Activated CD4-positive, alpha-beta T cell treated with anti-CD3 and anti-CD28 coated beads for 36 hours (primary cell): ENCODE measurements at regions not wholly inside any gene's neighbourhood (a gene's known extent, or its start where the extent isn't known, plus 50 kb on each side); places are given as distances from the start of the nearest gene placed in this dataset.

Source experiments
- ATAC-seq: fragments of 200-7000 bp; cut with Tn5 transposase; one replicate; pipeline ENCODE4 v1.10.0; 2021; ENCODE audit warnings: mild to moderate bottlenecking, moderate library complexity
- CTCF ChIA-PET: fragments of 350-600 bp; sonication (Branson Sonifier 250); formaldehyde crosslinking; loops from one replicate; lab custom pipeline; 2021; ENCODE audit warnings: antibody characterized with exemption; lab: Charles Lee
- POLR2A ChIA-PET: fragments of 350-600 bp; sonication (Branson Sonifier 250); formaldehyde crosslinking; loops from one replicate; lab custom pipeline; 2021; ENCODE audit warnings: antibody characterized with exemption, inconsistent platforms; lab: Charles Lee
- DNase-seq: peaks from one replicate; pipeline ENCODE4 v3.0.0-alpha.2; 2020
- H3K27ac Mint-ChIP-seq: one replicate; pipeline ENCODE4 v1.8.0; 2021; ENCODE audit warnings: mixed read lengths
- H3K27me3 Mint-ChIP-seq: one replicate; pipeline ENCODE4 v1.8.0; 2021; ENCODE audit warnings: mixed read lengths
- H3K36me3 Mint-ChIP-seq: one replicate; pipeline ENCODE4 v1.8.0; 2021; ENCODE audit warnings: low read depth, mixed read lengths
- H3K4me1 Mint-ChIP-seq: one replicate; pipeline ENCODE4 v1.8.0; 2021; ENCODE audit warnings: mixed read lengths
- H3K4me3 Mint-ChIP-seq: one replicate; pipeline ENCODE4 v1.8.0; 2021; ENCODE audit warnings: mild to moderate bottlenecking, moderate library complexity, mixed read lengths
- H3K9me3 Mint-ChIP-seq: one replicate; pipeline ENCODE4 v1.8.0; 2021; ENCODE audit warnings: low read depth, mixed read lengths
- intact Hi-C, 2 experiments: fragments of 100-400 bp; cut with DNase I in 1 of 2; cut with micrococcal nuclease in 1 of 2; formaldehyde crosslinking; loops; one replicate each; pipeline versions ENCODE4 v1.14.2 to v1.15.1; 2022 to 2024; cut with DNase I, micrococcal nuclease

DNA sequence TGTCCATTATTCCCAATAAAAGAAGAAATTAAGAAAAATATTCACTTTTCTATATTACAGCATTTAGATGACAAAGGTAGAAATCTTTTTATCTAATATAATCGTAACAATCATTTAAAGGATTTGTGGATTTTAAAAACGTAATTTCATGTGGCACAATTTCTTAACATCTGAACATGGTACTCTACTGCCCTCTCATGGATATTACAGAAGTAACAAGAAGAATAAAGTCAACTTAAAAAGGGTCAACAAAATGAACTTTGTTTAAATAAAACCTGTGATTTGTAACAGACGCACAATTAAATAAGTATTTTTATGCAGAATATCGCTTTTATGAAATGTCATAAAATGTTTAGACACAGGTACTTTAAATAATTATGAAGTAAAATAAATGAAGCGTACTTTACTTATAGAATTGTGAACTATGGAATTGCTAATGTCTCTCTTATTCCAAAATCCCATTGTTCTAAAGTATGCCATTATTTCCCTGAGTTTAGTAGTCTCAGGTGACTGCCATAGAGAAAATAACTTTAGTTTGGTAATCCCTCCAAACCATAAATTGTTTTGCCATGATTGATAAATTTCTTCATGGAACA, 366.8 kb upstream of the ZNF385D start:
- Mint-ChIP-seq H3K4me3 (no peak overlapping the region), H3K27me3 (no peaks in the 10 kb centered on the region), H3K27ac (no peak overlapping the region), H3K4me1 (no peaks in the 10 kb centered on the region), H3K9me3 (no peaks in the 10 kb centered on the region), H3K36me3 (no peaks in the 10 kb centered on the region)
- CTCF ChIA-PET: interaction anchor here (0.5 kb wide), 1 partner anchor 254 kb away, joined by 3 read pairs; no protein-coding TSS in a partner anchor
- POLR2A ChIA-PET: no interaction called here
- intact Hi-C loops: loop anchor here in 1 of 2 experiments (2.0 kb wide), 2 partner anchors 1605 to 1777 kb away; no protein-coding TSS in a partner anchor
- DNase-seq (no peak), ATAC-seq (no peak)

DNA sequence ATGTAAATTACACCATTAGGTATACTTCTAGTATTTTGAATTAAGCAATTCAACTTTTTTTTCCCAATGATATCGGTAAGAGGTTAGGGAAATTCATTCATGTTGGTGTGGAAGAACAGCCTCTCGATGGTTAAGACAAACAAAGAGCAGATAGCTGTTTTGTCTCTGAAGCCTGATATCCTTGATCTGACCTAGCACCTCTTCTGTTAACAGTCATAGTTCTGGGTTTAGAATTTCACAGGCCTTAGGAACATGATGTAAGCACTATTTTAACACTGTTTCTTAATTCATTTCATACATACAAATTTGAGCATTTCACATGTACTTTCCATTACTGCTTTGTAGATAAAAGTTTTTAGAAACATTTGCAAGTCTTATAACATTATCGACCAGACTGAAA, 367.5 kb upstream of the ZNF385D start:
- Mint-ChIP-seq H3K4me3 (no peak overlapping the region), H3K27me3 (no peaks in the 10 kb centered on the region), H3K27ac (no peak overlapping the region), H3K9me3 (no peaks in the 10 kb centered on the region), H3K4me1 (no peaks in the 10 kb centered on the region), H3K36me3 (no peaks in the 10 kb centered on the region)
- DNase-seq: no peak
- ATAC-seq: no peak
- POLR2A ChIA-PET: no interaction called here
- intact Hi-C loops: no loop called here
- CTCF ChIA-PET: no interaction called here

GRCh38 chr3:22121068-22121701, 370.2 kb upstream of the ZNF385D start:
- H3K9me3 Mint-ChIP-seq: no peaks in the 10 kb centered on the region
- intact Hi-C loops: no loop called here
- H3K4me1 Mint-ChIP-seq: no peaks in the 10 kb centered on the region
- CTCF ChIA-PET: interaction anchor here (0.9 kb wide), 1 partner anchor 13 kb away, joined by 4 read pairs; no protein-coding TSS in a partner anchor
- no peak for DNase-seq
- no peaks in the 10 kb centered on the region for H3K36me3 Mint-ChIP-seq
- H3K27ac Mint-ChIP-seq: no peak overlapping the region
- no peak for ATAC-seq
- no peaks in the 10 kb centered on the region for H3K27me3 Mint-ChIP-seq
- POLR2A ChIA-PET: no interaction called here
- no peak overlapping the region for H3K4me3 Mint-ChIP-seq

- CTCF ChIA-PET: no interaction called here
- no peaks in the 10 kb centered on the region for H3K4me1 Mint-ChIP-seq
- ATAC-seq (no peak), DNase-seq (no peak)
- no peak overlapping the region for H3K4me3 Mint-ChIP-seq
- H3K27me3 Mint-ChIP-seq: no peaks in the 10 kb centered on the region
- intact Hi-C loops: no loop called here
- H3K27ac Mint-ChIP-seq: no peak overlapping the region
- POLR2A ChIA-PET: no interaction called here
- H3K36me3 Mint-ChIP-seq: no peaks in the 10 kb centered on the region
- no peaks in the 10 kb centered on the region for H3K9me3 Mint-ChIP-seq
These were observed 371.6 kb upstream of the ZNF385D start for GRCh38 chr3:22122567-22122966.

DNA sequence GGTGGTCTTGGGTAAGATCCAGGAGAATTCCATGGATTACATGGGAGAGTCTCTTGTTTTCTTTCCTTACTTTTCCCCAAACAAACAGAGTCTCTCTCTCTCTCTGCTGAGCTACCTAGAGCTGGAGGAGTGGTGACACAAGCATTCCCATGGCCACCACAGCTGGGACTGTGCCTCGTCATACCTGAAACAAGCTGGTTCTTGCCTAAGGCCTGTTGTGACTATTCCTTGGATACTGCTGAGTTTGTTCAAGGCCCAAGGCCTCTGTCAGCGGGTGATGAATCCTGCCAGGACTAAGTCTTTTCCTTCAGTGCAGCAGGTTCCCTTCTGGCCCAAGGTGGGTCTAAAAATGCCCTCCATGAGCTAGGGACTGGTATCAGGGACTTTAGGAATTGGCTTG, 378.1 kb upstream of the ZNF385D start:
- Mint-ChIP-seq H3K4me3 (no peak overlapping the region), H3K36me3 (no peaks in the 10 kb centered on the region), H3K9me3 (no peaks in the 10 kb centered on the region), H3K27me3 (peaks cover 3% of the 10 kb centered on the region), H3K4me1 (no peaks in the 10 kb centered on the region), H3K27ac (no peak overlapping the region)
- no peak for DNase-seq
- intact Hi-C loops: no loop called here
- ChIA-PET POLR2A (interaction anchor here (0.6 kb wide), 1 partner anchor 1455 kb away, joined by 7 read pairs; no protein-coding TSS in a partner anchor), CTCF (no interaction called here)
- ATAC-seq: no peak

DNA sequence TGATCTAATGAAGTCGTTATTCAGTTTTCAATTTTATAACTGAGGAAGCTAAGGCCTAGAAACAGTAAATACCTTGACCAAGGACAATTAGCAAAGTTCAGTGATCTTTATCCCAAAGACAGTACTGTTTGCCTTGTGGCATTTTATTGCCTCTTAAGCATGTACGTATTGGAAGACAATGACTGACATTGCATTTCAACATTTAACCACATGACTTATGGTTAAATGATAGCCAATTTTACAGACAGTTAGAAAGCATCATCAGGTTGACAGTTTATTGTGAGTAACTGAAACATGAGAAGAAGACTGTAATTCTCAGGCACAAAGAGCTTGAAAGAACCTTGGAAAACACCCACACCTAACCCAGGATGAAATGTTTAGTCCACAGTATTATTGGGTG, 390.8 kb upstream of the ZNF385D start:
- ATAC-seq: no peak
- H3K27me3 Mint-ChIP-seq: no peaks in the 10 kb centered on the region
- no peak overlapping the region for H3K4me3 Mint-ChIP-seq
- POLR2A ChIA-PET: no interaction called here
- H3K27ac Mint-ChIP-seq: no peak overlapping the region
- no peak for DNase-seq
- no peaks in the 10 kb centered on the region for H3K36me3 Mint-ChIP-seq
- no peaks in the 10 kb centered on the region for H3K4me1 Mint-ChIP-seq
- intact Hi-C loops: no loop called here
- CTCF ChIA-PET: interaction anchor here (0.8 kb wide), 1 partner anchor 401 kb away, joined by 3 read pairs; no protein-coding TSS in a partner anchor
- H3K9me3 Mint-ChIP-seq: peaks cover 4% of the 10 kb centered on the region

GRCh38 chr3:22147161-22147560, 396.2 kb upstream of the ZNF385D start:
- H3K4me3 Mint-ChIP-seq: no peak overlapping the region

DNA sequence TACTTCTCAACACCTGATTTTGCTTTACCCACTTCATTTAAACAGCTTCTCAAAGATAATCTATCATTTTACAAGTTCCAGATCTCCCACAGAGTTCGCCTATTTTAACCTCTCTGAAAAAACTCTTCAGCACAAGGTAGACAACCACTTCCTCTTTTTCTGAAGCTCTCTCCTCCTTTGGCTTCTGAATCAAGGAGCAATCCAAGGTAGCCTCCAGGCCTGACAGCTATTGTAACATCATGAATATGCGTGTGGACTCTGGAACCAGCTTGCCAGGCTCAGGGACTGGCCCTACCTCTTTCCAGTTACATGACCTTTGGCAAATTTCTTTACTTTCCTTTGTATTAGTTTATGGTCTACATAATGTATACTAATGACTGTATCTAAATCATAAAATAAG, 405.9 kb upstream of the ZNF385D start:
- ChIA-PET CTCF (no interaction called here), POLR2A (no interaction called here)
- Mint-ChIP-seq H3K36me3 (no peaks in the 10 kb centered on the region), H3K4me1 (no peaks in the 10 kb centered on the region), H3K9me3 (no peaks in the 10 kb centered on the region), H3K27ac (no peak overlapping the region), H3K27me3 (no peaks in the 10 kb centered on the region), H3K4me3 (no peak overlapping the region)
- ATAC-seq (no peak), DNase-seq (no peak)
- intact Hi-C loops: no loop called here

More at GRCh38 chr3:22147161-22147560, 396.2 kb upstream of the ZNF385D start:
- ChIA-PET POLR2A (no interaction called here), CTCF (no interaction called here)
- Mint-ChIP-seq H3K27ac (no peak overlapping the region), H3K4me1 (no peaks in the 10 kb centered on the region), H3K27me3 (no peaks in the 10 kb centered on the region), H3K9me3 (peaks cover 2% of the 10 kb centered on the region), H3K36me3 (no peaks in the 10 kb centered on the region)
- intact Hi-C loops: no loop called here
- ATAC-seq: no peak
- DNase-seq: no peak

DNA sequence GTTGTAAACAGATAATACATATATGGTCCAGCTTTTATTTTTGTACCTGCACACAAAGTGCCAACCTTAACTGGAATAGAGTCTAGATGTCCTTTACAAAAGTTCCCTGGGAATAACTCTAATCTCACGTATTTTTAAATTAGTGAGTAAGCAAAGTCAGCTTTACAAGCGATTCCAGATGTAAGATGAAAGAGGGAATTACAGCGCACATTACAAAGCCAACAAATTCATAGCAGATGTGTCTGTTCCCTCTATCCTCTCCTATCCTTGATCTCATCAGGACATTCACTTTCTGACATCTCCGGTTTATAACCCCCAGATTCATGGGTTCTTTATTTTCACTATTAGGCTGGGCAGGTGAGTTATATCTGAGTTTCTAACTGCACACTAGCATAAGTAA, 406.8 kb upstream of the ZNF385D start:
- DNase-seq (no peak), ATAC-seq (no peak)
- intact Hi-C loops: no loop called here
- H3K9me3 Mint-ChIP-seq: no peaks in the 10 kb centered on the region
- H3K27me3 Mint-ChIP-seq: no peaks in the 10 kb centered on the region
- ChIA-PET CTCF (no interaction called here), POLR2A (no interaction called here)
- H3K4me3 Mint-ChIP-seq: no peak overlapping the region
- H3K27ac Mint-ChIP-seq: no peak overlapping the region
- no peaks in the 10 kb centered on the region for H3K4me1 Mint-ChIP-seq
- no peaks in the 10 kb centered on the region for H3K36me3 Mint-ChIP-seq

GRCh38 chr3:22159004-22159695, 408.1 kb upstream of the ZNF385D start:
- no peak overlapping the region for H3K27ac Mint-ChIP-seq
- no peaks in the 10 kb centered on the region for H3K4me1 Mint-ChIP-seq
- POLR2A ChIA-PET: no interaction called here
- no peaks in the 10 kb centered on the region for H3K9me3 Mint-ChIP-seq
- H3K36me3 Mint-ChIP-seq: no peaks in the 10 kb centered on the region
- no peak overlapping the region for H3K4me3 Mint-ChIP-seq
- intact Hi-C loops: no loop called here
- ATAC-seq: no peak
- no peak for DNase-seq
- H3K27me3 Mint-ChIP-seq: no peaks in the 10 kb centered on the region
- CTCF ChIA-PET: no interaction called here

DNA sequence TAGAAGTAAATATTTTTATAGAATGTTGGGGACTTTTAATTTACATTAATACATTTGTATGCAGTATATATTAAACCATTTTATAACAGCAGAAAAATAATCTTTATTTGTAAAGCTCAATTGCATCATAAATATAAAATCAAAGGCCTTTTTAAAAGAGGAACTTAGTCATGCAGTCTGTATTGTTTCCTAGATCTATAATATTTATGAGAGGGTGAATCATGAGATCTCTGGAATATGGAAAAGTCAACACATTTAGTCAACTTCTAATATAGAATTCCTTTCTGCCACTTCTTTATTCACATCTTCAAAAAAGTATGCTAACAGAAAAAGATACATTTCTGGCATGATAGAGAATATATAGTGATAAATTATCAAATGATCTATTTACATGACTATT, 410.3 kb upstream of the ZNF385D start:
- DNase-seq (no peak), ATAC-seq (no peak)
- no peak overlapping the region for H3K27ac Mint-ChIP-seq
- H3K4me1 Mint-ChIP-seq: no peaks in the 10 kb centered on the region
- no peaks in the 10 kb centered on the region for H3K9me3 Mint-ChIP-seq
- no peaks in the 10 kb centered on the region for H3K36me3 Mint-ChIP-seq
- H3K27me3 Mint-ChIP-seq: no peaks in the 10 kb centered on the region
- ChIA-PET POLR2A (no interaction called here), CTCF (interaction anchor here (0.7 kb wide), 1 partner anchor 1887 kb away, joined by 3 read pairs; no protein-coding TSS in a partner anchor)
- intact Hi-C loops: no loop called here
- no peak overlapping the region for H3K4me3 Mint-ChIP-seq

DNA sequence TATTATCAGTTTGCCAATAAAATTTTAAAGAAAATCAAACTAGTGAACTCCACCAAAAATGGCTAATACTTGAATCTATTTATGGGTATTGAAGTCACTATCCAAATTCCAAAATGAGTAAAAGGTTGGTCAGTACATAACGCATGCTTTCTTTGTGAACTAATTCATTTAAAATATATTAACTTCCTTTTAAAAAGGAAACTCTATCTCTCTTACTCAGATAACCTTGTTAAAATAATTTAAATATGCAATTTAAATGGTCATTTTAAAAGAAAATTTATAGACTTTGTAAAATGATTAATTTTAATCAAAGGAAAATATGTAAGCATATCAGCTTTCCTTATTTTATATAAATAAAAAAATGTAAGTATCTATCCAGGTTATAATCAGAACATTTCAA, 419.4 kb upstream of the ZNF385D start:
- ChIA-PET POLR2A (no interaction called here), CTCF (no interaction called here)
- Mint-ChIP-seq H3K4me1 (no peaks in the 10 kb centered on the region), H3K36me3 (no peaks in the 10 kb centered on the region), H3K4me3 (no peak overlapping the region), H3K27me3 (no peaks in the 10 kb centered on the region), H3K9me3 (peaks cover 4% of the 10 kb centered on the region), H3K27ac (no peak overlapping the region)
- ATAC-seq (no peak), DNase-seq (no peak)
- intact Hi-C loops: no loop called here
